IPS-18c (cell line): ENCODE measurements at regions not wholly inside any gene's neighbourhood (a gene's known extent, or its start where the extent isn't known, plus 50 kb on each side); places are given as distances from the start of the nearest gene placed in this dataset.

Experiments used
- H3K4me3 ChIP-seq: 2 replicates; pipeline ENCODE4 v1.7.0; 2013; ENCODE audit warnings: low read depth, mild to moderate bottlenecking, low read length, moderate library complexity; ENCODE audit not compliant: insufficient read depth
- H3K9me3 ChIP-seq: one replicate; pipeline ENCODE4 v1.6.1; 2013; ENCODE audit warnings: mild to moderate bottlenecking, low read length, moderate library complexity; ENCODE audit not compliant: control insufficient read depth, insufficient read depth

DNA sequence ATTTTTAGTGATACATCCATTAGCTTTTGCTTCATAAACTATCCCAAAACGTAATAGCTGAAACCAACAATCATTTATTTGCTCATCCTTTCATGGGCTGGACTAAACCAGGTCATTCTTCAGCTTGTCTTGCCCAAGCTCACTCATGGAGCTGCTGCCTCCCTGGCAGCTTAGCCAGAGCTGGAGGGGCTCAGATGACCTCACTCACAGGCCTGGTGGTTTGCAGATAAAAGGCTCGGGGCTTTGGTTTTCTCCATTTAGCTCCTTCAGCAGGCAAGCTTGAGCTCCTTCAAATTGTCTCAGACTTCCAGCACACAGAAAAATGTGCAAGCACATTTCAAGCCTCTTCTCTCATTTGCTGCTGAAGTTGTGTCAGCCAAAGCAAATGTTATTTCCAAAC lies 139.1 kb downstream of the BTBD3 start:
- no peak overlapping the region for H3K4me3 ChIP-seq

DNA sequence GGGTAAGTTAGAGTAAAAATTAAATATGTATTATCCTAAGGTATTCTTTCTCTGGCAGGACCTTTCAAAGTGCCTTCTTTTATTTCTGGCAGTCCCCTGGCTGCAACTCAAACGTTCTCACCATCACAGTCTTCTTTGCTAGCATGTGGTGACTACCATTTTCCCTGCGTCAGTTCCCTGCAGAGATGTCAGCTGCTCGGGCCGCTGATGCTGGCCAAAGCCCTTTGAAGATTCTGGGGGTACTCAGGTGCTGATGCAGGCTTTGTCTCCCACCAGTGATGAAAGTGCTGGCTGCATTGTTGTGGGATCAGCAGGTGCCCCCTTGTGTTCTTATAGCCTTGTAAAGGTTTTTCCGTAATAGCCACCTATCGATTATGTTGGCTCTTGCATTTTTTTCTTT lies 140.1 kb downstream of the BTBD3 start:
- Histone ChIP-seq H3K9me3 (no peaks in the 10 kb centered on the region), H3K4me3 (no peak overlapping the region)

More for the DNA sequence above, 139.1 kb downstream of the BTBD3 start:
- no peaks in the 10 kb centered on the region for H3K9me3 ChIP-seq

DNA sequence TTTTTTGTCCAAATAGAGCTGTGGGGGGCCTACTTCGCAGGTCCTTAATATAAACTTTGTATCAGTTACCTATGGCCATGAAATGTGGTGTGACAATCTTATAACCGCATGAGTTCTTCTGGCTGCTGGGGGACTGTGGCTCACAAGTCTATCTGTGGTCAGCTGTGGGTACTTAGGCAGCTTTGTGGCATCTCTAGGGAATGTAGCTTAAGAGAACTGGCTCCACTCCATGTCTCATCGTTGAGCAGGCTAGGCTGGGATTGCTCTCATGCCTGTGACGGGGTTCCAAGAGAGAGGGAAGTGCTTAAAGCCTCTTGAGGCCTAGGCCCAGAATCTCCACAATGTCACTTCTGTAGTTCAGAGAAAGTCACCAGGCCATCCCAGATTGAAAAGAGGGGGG lies 140.5 kb downstream of the BTBD3 start:
- Histone ChIP-seq H3K4me3 (no peak overlapping the region), H3K9me3 (no peaks in the 10 kb centered on the region)

- Histone ChIP-seq H3K4me3 (no peak overlapping the region), H3K9me3 (no peaks in the 10 kb centered on the region)
These were observed 143.8 kb downstream of the BTBD3 start for GRCh38 chr20:12061466-12061865.

- no peak overlapping the region for H3K4me3 ChIP-seq
- no peaks in the 10 kb centered on the region for H3K9me3 ChIP-seq
These were observed 145.5 kb downstream of the BTBD3 start for GRCh38 chr20:12063106-12063684.

- Histone ChIP-seq H3K9me3 (no peaks in the 10 kb centered on the region), H3K4me3 (no peak overlapping the region)
These were observed 146.8 kb downstream of the BTBD3 start for GRCh38 chr20:12064540-12064939.

- H3K9me3 ChIP-seq = no peaks in the 10 kb centered on the region
- no peak overlapping the region for H3K4me3 ChIP-seq
These were observed 150.0 kb downstream of the BTBD3 start for GRCh38 chr20:12067686-12068085.

DNA sequence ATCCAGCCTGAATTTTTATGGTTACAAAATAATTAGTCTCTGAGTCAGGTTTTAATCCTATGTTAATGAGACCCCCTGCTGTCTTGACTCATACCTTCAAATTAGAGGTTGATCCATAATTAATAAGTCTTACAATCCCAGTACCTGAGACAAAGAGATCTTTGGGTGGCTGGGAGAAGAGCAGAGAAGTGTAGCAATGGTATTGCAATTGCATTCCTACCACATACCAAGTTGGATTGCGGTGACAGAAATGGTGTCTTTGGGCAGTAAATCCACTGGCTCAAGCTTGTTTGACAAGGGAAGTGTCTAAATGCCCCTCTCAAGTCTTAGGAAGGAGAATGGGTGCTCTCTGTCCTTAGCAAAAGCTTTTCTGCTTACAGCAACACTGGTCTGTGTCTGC lies 150.4 kb downstream of the BTBD3 start:
- no peaks in the 10 kb centered on the region for H3K9me3 ChIP-seq
- H3K4me3 ChIP-seq = no peak overlapping the region

DNA sequence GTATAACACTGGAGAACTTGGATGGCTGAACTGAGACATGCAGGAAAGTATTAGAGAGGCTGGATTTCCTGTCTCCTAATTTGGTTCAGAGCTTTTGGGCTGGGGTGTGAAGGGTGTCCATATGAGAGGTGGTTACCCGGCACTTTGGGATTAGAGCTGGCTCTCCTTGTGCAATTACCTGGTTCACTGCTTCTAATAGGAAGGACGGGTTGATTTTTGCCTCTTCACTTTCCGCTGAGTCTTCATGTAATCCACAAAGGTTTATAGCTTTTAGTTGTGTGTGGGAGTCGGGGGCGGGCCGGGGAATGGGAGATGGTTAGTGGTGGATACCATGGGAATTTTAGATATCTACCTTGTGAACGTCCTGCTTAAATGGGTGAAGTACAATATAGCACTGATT lies 151.5 kb downstream of the BTBD3 start:
- Histone ChIP-seq H3K9me3 (no peaks in the 10 kb centered on the region), H3K4me3 (no peak overlapping the region)

GRCh38 chr20:12072221-12072953 lies 154.7 kb downstream of the BTBD3 start:
- Histone ChIP-seq H3K4me3 (no peak overlapping the region), H3K9me3 (no peaks in the 10 kb centered on the region)

DNA sequence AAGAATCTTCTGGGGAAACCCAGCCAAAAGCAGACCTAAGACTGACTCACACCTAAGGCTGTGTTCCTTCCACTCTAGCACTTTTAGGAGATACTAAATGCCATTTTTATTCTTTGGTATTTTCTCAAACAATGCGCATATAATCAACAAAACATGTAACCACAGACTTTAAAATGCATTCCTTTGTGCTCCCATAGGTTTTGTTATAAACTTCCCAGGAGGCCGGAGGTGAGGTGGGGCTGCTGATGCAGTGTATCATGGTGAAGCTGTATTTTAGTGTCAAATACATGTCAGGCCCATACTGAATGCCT lies 155.2 kb downstream of the BTBD3 start:
- H3K9me3 ChIP-seq = no peaks in the 10 kb centered on the region
- no peak overlapping the region for H3K4me3 ChIP-seq

DNA sequence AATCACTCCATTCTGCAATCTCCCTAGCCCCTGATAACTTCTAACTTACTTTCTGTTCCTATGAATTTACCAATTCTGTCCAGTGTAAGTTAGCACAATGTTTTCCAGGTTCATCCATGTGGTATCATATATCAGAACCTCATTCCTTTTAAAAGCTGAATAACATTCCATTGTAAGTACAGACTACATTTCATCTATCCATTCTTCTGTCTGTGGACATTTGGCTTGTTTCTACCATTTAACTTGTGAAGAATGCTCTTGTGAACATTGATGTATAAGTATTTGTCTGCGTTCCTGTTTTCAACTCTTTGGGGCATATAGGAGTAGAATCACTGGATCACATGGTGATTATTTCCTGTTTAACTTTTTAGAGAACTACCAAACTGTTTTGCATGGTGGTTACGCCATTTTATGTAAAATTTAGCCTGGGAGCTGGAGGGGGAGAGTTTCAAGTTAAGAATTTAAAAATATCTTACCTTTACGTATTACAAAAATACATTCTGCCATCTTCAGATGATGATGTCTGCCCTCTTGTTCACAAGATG lies 156.5 kb downstream of the BTBD3 start:
- H3K9me3 ChIP-seq = no peaks in the 10 kb centered on the region
- H3K4me3 ChIP-seq = no peak overlapping the region

DNA sequence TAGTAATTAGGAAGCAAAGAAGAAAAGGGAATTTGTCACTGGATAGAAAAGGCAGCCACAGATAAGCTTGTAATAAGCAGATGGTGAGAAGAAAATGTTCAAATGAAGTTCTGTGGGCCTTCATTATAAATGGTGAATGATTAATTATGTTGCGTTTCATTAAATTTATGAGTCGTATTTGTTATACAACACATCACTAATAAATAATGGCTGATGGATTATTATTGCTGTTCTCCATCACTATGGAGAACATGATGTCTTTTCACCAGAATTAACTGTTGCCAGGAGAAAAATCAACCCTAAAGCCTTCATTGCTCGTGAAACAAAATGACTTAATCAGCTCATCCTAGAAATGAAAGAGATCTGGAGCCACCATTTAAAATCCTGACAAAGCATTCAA lies 158.5 kb downstream of the BTBD3 start:
- H3K4me3 ChIP-seq = no peak overlapping the region
- H3K9me3 ChIP-seq = no peaks in the 10 kb centered on the region

GRCh38 chr20:12077875-12078274 lies 160.2 kb downstream of the BTBD3 start:
- no peaks in the 10 kb centered on the region for H3K9me3 ChIP-seq
- H3K4me3 ChIP-seq = no peak overlapping the region

- Histone ChIP-seq H3K4me3 (no peak overlapping the region), H3K9me3 (no peaks in the 10 kb centered on the region)
These were observed 161.8 kb downstream of the BTBD3 start for GRCh38 chr20:12079490-12079889.

- Histone ChIP-seq H3K9me3 (no peaks in the 10 kb centered on the region), H3K4me3 (no peak overlapping the region)
These were observed 165.6 kb downstream of the BTBD3 start for GRCh38 chr20:12083269-12083668.

DNA sequence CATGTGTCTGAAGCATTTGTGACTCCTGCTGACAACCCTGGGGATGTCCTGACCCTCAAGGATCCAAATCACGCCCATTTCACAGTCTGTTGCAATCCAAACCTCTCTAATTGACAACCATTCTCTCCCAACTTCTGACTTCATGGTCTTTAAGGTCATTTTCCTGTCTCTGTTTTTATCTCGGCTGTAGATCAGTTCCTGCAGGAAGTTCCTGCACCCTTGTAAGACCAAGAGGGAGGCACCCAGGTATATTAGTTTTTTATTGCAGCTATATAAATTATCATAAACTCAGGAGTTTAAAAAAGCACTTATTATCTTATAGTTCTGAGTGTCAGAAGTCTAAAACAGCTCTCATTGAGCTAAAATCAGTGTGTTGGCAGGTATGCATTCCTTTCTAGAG lies 166.8 kb downstream of the BTBD3 start:
- no peak overlapping the region for H3K4me3 ChIP-seq
- H3K9me3 ChIP-seq = no peaks in the 10 kb centered on the region

GRCh38 chr20:12086359-12086758 lies 168.7 kb downstream of the BTBD3 start:
- no peak overlapping the region for H3K4me3 ChIP-seq
- no peaks in the 10 kb centered on the region for H3K9me3 ChIP-seq

- Histone ChIP-seq H3K4me3 (no peak overlapping the region), H3K9me3 (no peaks in the 10 kb centered on the region)
These were observed 173.2 kb downstream of the BTBD3 start for GRCh38 chr20:12090920-12091319.
